ENCODE measurements at regions not wholly inside any gene's neighbourhood (a gene's known extent, or its start where the extent isn't known, plus 50 kb on each side); places are given as distances from the start of the nearest gene placed in this dataset.

- no peak for TF ChIP-seq CTCF (IDR thresholded peaks at IDR 0.05)
- TF ChIP-seq POLR2A (IDR thresholded peaks at IDR 0.05): no peak
Measured at GRCh38 chr12:33536431-33536830, 96.8 kb upstream of the SYT10 start.
